ENCODE measurements at regions not wholly inside any gene's neighbourhood (a gene's known extent, or its start where the extent isn't known, plus 50 kb on each side); places are given as distances from the start of the nearest gene placed in this dataset.

DNA sequence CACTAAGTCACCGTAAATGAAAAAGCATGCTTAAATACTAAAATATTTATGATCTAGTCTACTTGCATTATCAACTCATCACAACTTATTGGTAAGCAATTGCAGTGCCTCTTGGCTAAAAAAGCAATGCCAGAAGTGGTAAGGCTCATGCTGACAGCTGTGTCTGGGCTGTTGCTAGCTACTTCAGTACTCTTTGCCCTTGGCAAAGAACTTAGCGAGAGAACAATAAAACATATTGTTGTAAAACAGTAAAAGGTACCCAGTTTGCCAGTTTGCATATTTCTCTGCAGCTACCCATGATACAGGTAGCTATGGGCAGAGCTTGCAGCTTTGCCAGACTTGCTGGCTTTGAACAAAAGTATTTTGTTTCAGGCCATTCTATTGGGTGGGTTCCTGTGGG is 73.1 kb downstream of the ATP6V1G3 start (continued):
- TF ChIP-seq TBP (IDR thresholded peaks at IDR 0.05; ENCODE audit: low read depth, low read length) (no peak), HDAC2 (IDR thresholded peaks at IDR 0.05; ENCODE audit: borderline replicate concordance in 1 of 2, low read depth in 2 of 2, low read length in 2 of 2) (no peak), SAP30 (IDR thresholded peaks at IDR 0.05; ENCODE audit: insufficient read depth, insufficient replicate concordance, low read length) (no peak), POU5F1 (IDR thresholded peaks at IDR 0.05; ENCODE audit: low read depth, low read length) (no peak), YY1 (IDR thresholded peaks at IDR 0.05; ENCODE audit: low read depth, low read length) (no peak), TCF12 (IDR thresholded peaks at IDR 0.05; ENCODE audit: low read depth, low read length) (no peak)

Data from H1 (cell line).